Left cardiac atrium (tissue), 4 donors: ENCODE measurements at regions not wholly inside any gene's neighbourhood (a gene's known extent, or its start where the extent isn't known, plus 50 kb on each side); places are given as distances from the start of the nearest gene placed in this dataset.
"Not testable (repeated sequence)": the region's sequence is repeated elsewhere in the genome, so short reads cannot be mapped to it uniquely, and the experiment has no call there.

Experiments
- ATAC-seq, 2 donors: fragments of 200-7000 bp; cut with Tn5 transposase; one replicate each; pipeline ENCODE4 v1.9.1; 2020; ENCODE audit warnings: mild to moderate bottlenecking in 2 of 2, moderate library complexity in 2 of 2
- DNase-seq: peaks from one replicate; pipeline ENCODE4 v3.0.0-alpha.2; 2020
- intact Hi-C, 2 donors: fragments of 100-400 bp; cut with DNase I; formaldehyde crosslinking; loops; one replicate each; pipeline versions ENCODE4 v1.14.1 to v1.15.1; 2022 to 2023
- donor health status: DM: no; HTN: yes; CAD: no.
- donor health status: DM: no; HTN: yes; CAD: no; lungs with severe emphysema.
- donor health status: DM: yes; HTN: yes; CAD: no.
- donor health status: Dilated cardiomyopathy.

GRCh38 chrY:7280151-7280740 lies 368.7 kb upstream of the AMELY start:
- peak in 1 of 2 donors; percentile 25 for ATAC-seq
- DNase-seq, intact Hi-C loops: not testable (repeated sequence)

- no peak for DNase-seq
- intact Hi-C loops = no loop called here
- ATAC-seq = no peak
Measured at GRCh38 chrY:7275751-7276150, 364.2 kb upstream of the AMELY start.

GRCh38 chrY:7275014-7275413 lies 363.5 kb upstream of the AMELY start:
- DNase-seq (no peak), ATAC-seq (no peak)
- intact Hi-C loops = no loop called here

GRCh38 chrY:7274369-7274913 lies 362.9 kb upstream of the AMELY start:
- DNase-seq (no peak), ATAC-seq (peak in 1 of 2 donors; percentile 36)
- intact Hi-C loops = no loop called here

GRCh38 chrY:7273587-7274203 lies 362.1 kb upstream of the AMELY start:
- intact Hi-C loops = no loop called here
- DNase-seq = no peak
- ATAC-seq = peak in 1 of 2 donors; percentile 91

GRCh38 chrY:7272556-7273195 lies 361.1 kb upstream of the AMELY start:
- intact Hi-C loops = no loop called here
- ATAC-seq = peak in 1 of 2 donors; percentile 44
- DNase-seq = no peak

- DNase-seq (no peak), ATAC-seq (no peak)
- intact Hi-C loops = no loop called here
Measured at GRCh38 chrY:7263773-7264172, 352.2 kb upstream of the AMELY start.

GRCh38 chrY:7262531-7262930 lies 351.0 kb upstream of the AMELY start:
- DNase-seq (no peak), ATAC-seq (no peak)
- intact Hi-C loops = no loop called here

GRCh38 chrY:7261254-7261653 lies 349.7 kb upstream of the AMELY start:
- no peak for DNase-seq
- ATAC-seq = no peak
- intact Hi-C loops = no loop called here

GRCh38 chrY:7240101-7240500 lies 328.5 kb upstream of the AMELY start:
- DNase-seq (no peak), ATAC-seq (no peak)
- intact Hi-C loops = no loop called here

- ATAC-seq (no peak), DNase-seq (no peak)
- intact Hi-C loops = no loop called here
Measured at GRCh38 chrY:7211971-7212370, 300.4 kb upstream of the AMELY start.

GRCh38 chrY:7204456-7204855 lies 292.9 kb upstream of the AMELY start:
- DNase-seq = no peak
- no peak for ATAC-seq
- intact Hi-C loops = no loop called here

GRCh38 chrY:7182591-7182990 lies 271.0 kb upstream of the AMELY start:
- intact Hi-C loops = no loop called here
- ATAC-seq (no peak), DNase-seq (no peak)

- intact Hi-C loops = no loop called here
- DNase-seq = no peak
- ATAC-seq = no peak
Measured at GRCh38 chrY:7177631-7178030, 266.1 kb upstream of the AMELY start.

GRCh38 chrY:7169475-7169874 lies 257.9 kb upstream of the AMELY start:
- ATAC-seq (no peak), DNase-seq (no peak)
- intact Hi-C loops = no loop called here

GRCh38 chrY:7141477-7141876 lies 229.9 kb upstream of the AMELY start:
- intact Hi-C loops = no loop called here
- ATAC-seq = no peak
- DNase-seq = no peak
